Calu3 (cell line): ENCODE measurements at regions not wholly inside any gene's neighbourhood (a gene's known extent, or its start where the extent isn't known, plus 50 kb on each side); places are given as distances from the start of the nearest gene placed in this dataset.

Experiments
- BruUV-seq: library from RNA; stranded (reverse); fragments of 400-500 nt; replicated peaks from 2 replicates; lab custom pipeline; 2021; lab: Mats Ljungman, UMichigan
- CTCF ChIA-PET: fragments of 300-600 bp; sonication (Branson Sonifier 250); formaldehyde crosslinking; loops from one replicate; lab custom pipeline; 2022; ENCODE audit warnings: antibody characterized with exemption; lab: Charles Lee
- DNase-seq: peaks from one replicate; pipeline ENCODE4 v3.0.0; 2022
- H3K27ac Mint-ChIP-seq: one replicate; pipeline ENCODE4 v1.8.0; 2022; ENCODE audit warnings: mixed read lengths; ENCODE audit not compliant: unreplicated experiment
- H3K27me3 Mint-ChIP-seq: one replicate; pipeline ENCODE4 v1.8.0; 2022; ENCODE audit warnings: mixed read lengths; ENCODE audit not compliant: unreplicated experiment
- H3K36me3 Mint-ChIP-seq: one replicate; pipeline ENCODE4 v1.8.0; 2022; ENCODE audit warnings: mild to moderate bottlenecking, moderate library complexity, mixed read lengths; ENCODE audit not compliant: insufficient read depth, unreplicated experiment
- H3K4me1 Mint-ChIP-seq: one replicate; pipeline ENCODE4 v1.8.0; 2022; ENCODE audit warnings: mild to moderate bottlenecking, low read depth, mixed read lengths; ENCODE audit not compliant: unreplicated experiment
- H3K4me3 Mint-ChIP-seq: one replicate; pipeline ENCODE4 v1.8.0; 2022; ENCODE audit warnings: mild to moderate bottlenecking, low read depth, moderate library complexity, mixed read lengths; ENCODE audit not compliant: unreplicated experiment
- H3K9me3 Mint-ChIP-seq: one replicate; pipeline ENCODE4 v1.8.0; 2022; ENCODE audit warnings: low read depth, mixed read lengths; ENCODE audit not compliant: unreplicated experiment
- intact Hi-C: fragments of 100-400 bp; cut with micrococcal nuclease; formaldehyde crosslinking; loops from one replicate; pipeline ENCODE4 v1.10.0; 2022; ENCODE audit not compliant: unreplicated experiment
- TF ChIP-seq, protein P1 (sequence below): fragments of 200-600 bp; IDR thresholded peaks from one replicate; pipeline ENCODE4 v1.8.0; 2022; ENCODE audit warnings: antibody characterized with exemption; ENCODE audit not compliant: unreplicated experiment

DNA sequence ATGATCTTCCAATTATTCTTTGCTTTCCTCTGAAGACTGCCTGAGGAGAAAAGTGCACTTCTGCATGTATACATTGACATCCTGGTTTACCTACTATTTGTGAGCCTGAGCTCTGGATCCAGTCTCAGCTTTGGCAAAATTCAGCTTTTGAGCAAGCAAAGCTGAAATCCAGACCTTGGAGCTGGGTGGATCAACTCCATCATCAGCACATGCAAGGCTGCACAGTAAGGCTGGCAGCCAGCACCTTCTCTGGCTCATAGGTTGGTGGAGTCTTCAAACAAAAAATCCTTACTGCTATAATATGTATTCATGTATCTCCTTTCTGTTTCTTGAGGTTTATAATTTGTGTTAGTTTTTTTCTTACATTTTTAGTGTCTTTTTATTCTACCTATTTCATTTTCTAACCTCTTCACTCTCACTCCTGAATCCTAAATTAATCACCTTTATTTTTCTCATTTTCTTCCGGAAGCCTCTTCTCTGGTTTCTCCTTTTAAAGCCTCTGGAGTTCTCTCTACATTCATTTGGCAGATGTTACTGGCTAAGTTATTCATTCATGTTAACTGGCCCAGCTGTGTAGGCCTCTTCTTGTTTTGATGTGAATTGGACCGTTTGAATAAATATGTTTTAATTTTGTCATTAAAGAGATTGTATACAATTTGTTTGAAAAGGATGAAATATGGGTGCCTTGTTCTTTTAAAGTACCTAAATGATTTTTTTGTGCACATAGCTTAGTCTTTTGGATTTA, 224.8 kb downstream of the DACT1 start:
- no peak overlapping the region for H3K27ac Mint-ChIP-seq
- no peak overlapping the region for H3K4me3 Mint-ChIP-seq
- no peaks in the 10 kb centered on the region for H3K36me3 Mint-ChIP-seq
- peaks cover 35% of the 10 kb centered on the region for H3K27me3 Mint-ChIP-seq
- H3K9me3 Mint-ChIP-seq = no peaks in the 10 kb centered on the region
- CTCF ChIA-PET = no interaction called here
- no peaks in the 10 kb centered on the region for H3K4me1 Mint-ChIP-seq
- TF ChIP-seq, protein P1, sequence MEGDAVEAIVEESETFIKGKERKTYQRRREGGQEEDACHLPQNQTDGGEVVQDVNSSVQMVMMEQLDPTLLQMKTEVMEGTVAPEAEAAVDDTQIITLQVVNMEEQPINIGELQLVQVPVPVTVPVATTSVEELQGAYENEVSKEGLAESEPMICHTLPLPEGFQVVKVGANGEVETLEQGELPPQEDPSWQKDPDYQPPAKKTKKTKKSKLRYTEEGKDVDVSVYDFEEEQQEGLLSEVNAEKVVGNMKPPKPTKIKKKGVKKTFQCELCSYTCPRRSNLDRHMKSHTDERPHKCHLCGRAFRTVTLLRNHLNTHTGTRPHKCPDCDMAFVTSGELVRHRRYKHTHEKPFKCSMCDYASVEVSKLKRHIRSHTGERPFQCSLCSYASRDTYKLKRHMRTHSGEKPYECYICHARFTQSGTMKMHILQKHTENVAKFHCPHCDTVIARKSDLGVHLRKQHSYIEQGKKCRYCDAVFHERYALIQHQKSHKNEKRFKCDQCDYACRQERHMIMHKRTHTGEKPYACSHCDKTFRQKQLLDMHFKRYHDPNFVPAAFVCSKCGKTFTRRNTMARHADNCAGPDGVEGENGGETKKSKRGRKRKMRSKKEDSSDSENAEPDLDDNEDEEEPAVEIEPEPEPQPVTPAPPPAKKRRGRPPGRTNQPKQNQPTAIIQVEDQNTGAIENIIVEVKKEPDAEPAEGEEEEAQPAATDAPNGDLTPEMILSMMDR = no peak
- DNase-seq = no peak
- BruUV-seq = no TSS peak
- intact Hi-C loops = no loop called here

DNA sequence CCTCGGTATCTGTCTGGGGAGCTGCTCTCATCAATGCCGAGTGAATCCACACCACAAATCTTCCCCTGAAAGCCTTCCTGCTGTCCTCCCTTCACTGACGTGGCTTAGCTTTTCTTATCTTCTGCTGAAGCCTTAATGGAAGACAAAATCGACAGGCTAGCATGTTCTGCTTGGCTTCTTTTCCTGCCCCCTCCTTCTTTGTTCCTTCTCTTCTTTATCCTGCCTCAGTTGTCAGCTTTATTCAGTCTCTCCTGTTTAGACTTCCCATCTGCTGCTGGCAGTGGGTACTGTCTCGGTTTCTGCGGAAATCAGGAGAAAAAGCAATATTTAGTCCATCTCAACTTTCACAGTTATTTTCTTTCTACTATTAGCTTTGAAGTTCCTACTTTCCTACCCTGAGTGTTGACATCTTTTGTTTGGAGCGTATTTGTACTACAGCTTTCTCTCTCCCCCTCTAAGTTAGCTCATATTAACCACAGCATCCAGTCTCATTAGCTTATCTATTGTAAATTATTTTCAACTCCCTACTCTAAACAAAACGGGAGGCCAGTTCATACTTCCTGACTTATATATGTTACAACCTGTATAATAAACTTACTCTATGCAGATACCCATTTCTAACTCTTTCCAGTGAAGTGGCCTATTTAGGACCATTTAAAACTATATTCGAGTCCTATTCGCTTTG, 226.0 kb downstream of the DACT1 start:
- Mint-ChIP-seq H3K36me3 (no peaks in the 10 kb centered on the region), H3K27me3 (peaks cover 24% of the 10 kb centered on the region), H3K27ac (no peak overlapping the region), H3K9me3 (no peaks in the 10 kb centered on the region), H3K4me3 (no peak overlapping the region), H3K4me1 (no peaks in the 10 kb centered on the region)
- TF ChIP-seq, protein P1 = no peak
- CTCF ChIA-PET = no interaction called here
- no peak for DNase-seq
- BruUV-seq = no TSS peak
- intact Hi-C loops = no loop called here

DNA sequence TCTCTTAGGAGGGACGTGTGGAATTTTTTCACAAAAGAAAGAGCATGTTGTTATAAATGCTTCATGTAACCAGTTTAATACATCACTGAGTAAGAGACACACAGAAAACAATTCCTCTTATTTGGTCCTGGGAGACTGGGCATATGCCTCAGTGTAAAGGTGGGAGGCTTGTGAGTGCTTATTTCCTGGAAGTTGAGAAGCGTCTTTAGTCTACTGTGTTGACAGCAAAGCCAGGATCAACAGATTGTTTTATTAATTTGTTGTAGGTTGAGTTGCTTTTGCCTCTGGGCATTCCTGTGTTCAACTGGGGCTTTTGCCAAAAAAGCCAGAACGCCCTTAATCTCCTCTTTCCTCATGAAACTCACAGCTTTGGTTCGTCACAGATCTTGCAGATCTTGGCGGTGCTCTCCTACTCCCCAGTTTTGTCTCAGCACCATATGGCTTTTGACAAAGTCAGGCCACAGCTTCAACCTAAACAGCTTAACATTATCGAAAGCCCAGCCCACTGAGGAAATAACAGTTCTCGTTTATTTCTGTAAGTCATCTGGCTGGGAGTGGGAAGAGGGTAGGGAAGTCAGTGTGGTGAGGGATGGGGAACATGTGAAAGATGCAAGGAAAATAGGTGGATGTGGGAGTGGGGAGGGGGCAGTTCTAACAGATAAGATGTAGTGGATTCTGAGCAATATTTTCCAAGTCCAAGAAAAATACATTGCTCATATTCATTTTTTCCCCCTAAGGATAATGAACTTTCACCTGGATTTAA, 227.2 kb downstream of the DACT1 start:
- Mint-ChIP-seq H3K9me3 (no peaks in the 10 kb centered on the region), H3K27ac (no peak overlapping the region), H3K36me3 (no peaks in the 10 kb centered on the region), H3K4me3 (no peak overlapping the region), H3K4me1 (no peaks in the 10 kb centered on the region), H3K27me3 (peaks cover 16% of the 10 kb centered on the region)
- DNase-seq = no peak
- no TSS peak for BruUV-seq
- intact Hi-C loops = no loop called here
- CTCF ChIA-PET = no interaction called here
- TF ChIP-seq, protein P1 = no peak

DNA sequence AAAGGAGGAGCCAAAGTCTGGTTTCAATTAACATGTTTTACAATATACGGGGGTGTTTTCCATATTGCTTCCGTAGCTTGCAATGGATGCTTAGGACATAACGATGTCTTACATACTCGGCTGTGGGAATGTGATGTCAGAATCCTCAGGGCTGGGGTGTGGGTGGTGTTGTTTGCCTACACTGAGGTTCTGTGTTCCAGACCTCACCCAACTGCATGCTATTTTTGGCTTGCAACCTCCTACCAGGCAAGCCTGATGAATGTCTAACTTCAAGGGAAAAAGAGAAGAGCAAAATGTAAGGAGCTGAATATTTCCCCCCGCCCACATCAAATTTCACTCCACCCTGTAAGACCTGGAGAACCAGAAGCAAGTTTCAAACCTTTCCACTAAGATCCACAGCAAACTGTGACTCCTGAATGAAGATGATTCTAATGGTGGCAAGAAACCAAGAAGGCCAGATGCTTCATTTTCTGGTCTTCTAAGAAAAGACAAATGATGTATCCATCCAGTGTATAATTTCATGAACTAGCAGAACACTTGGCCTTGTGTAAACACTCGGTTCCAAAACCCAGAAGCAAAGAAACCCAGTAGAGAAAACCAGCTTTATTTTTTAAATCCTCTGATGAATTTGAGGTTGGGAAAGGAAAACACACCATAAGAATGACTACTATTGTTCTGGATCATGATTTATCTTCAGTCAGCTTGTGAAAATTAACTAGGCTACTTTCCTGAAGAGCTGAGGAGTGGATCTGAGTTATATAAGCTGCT, 227.9 kb downstream of the DACT1 start:
- Mint-ChIP-seq H3K27me3 (peaks cover 16% of the 10 kb centered on the region), H3K4me3 (no peak overlapping the region), H3K4me1 (no peaks in the 10 kb centered on the region), H3K9me3 (no peaks in the 10 kb centered on the region), H3K36me3 (no peaks in the 10 kb centered on the region), H3K27ac (no peak overlapping the region)
- DNase-seq = no peak
- TF ChIP-seq, protein P1 = no peak
- intact Hi-C loops = no loop called here
- CTCF ChIA-PET = no interaction called here
- BruUV-seq = no TSS peak
